Suprapubic skin (tissue), 4 donors: ENCODE measurements at regions not wholly inside any gene's neighbourhood (a gene's known extent, or its start where the extent isn't known, plus 50 kb on each side); places are given as distances from the start of the nearest gene placed in this dataset.

ENCODE experiments used
- EP300 ChIP-seq: sonication (generic); formaldehyde crosslinking; IDR thresholded peaks from one replicate; pipeline ENCODE4 v1.6.1; 2017; ENCODE audit warnings: antibody characterized with exemption
- POLR2A ChIP-seq, 2 donors: fragments of 450-650 bp; IDR thresholded peaks; one replicate each; pipeline ENCODE4 v1.6.1; 2017; ENCODE audit warnings: antibody characterized with exemption in 2 of 2, mild to moderate bottlenecking in 2 of 2, moderate library complexity in 2 of 2
- POLR2AphosphoS5 ChIP-seq, 3 donors: sonication (generic); formaldehyde crosslinking; IDR thresholded peaks; one replicate each; pipeline ENCODE4 v1.6.1; 2017; ENCODE audit warnings: antibody characterized with exemption in 3 of 3
- TF ChIP-seq, protein P1 (sequence below), 2 donors: fragments of 200-600 bp in 1 of 2; fragments of 450-650 bp in 1 of 2; sonication (generic) in 1 of 2; IDR thresholded peaks; one replicate each; pipeline ENCODE4 v1.5.1; 2016 to 2019; ENCODE audit warnings: antibody characterized with exemption in 2 of 2, mild to moderate bottlenecking in 1 of 2, moderate library complexity in 1 of 2

DNA sequence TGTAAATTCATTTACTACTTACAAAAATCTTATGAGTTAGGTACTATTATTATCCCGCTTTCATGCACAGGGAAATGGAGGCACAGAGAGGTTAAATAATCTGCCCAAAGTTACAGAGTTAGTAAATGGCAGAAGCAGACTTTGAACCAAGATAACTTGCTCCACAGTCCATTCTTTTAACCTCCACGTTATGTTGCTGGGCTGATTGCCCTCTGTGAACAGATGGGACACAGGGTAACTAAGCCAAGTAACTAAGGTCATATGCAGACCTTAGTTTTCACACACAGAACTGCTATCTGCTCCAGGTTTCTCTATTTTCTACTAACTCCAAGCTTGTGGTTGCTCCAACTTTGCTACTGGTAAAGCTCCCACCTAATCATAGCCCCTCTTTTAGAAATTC lies 147.1 kb upstream of the IFNG-AS1 start:
- TF ChIP-seq POLR2AphosphoS5 (IDR thresholded peaks at IDR 0.05): no peak
- TF ChIP-seq, protein P1, sequence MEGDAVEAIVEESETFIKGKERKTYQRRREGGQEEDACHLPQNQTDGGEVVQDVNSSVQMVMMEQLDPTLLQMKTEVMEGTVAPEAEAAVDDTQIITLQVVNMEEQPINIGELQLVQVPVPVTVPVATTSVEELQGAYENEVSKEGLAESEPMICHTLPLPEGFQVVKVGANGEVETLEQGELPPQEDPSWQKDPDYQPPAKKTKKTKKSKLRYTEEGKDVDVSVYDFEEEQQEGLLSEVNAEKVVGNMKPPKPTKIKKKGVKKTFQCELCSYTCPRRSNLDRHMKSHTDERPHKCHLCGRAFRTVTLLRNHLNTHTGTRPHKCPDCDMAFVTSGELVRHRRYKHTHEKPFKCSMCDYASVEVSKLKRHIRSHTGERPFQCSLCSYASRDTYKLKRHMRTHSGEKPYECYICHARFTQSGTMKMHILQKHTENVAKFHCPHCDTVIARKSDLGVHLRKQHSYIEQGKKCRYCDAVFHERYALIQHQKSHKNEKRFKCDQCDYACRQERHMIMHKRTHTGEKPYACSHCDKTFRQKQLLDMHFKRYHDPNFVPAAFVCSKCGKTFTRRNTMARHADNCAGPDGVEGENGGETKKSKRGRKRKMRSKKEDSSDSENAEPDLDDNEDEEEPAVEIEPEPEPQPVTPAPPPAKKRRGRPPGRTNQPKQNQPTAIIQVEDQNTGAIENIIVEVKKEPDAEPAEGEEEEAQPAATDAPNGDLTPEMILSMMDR (IDR thresholded peaks at IDR 0.05): no peak
- no peak for TF ChIP-seq POLR2A (IDR thresholded peaks at IDR 0.05)
- no peak for TF ChIP-seq EP300
